Erythroblast (primary cell): ENCODE measurements at regions not wholly inside any gene's neighbourhood (a gene's known extent, or its start where the extent isn't known, plus 50 kb on each side); places are given as distances from the start of the nearest gene placed in this dataset.

ENCODE experiments used
- GATA1 ChIP-seq: IDR thresholded peaks from 2 replicates; pipeline ENCODE4 v1.6.1; 2011; ENCODE audit warnings: low read depth, mild to moderate bottlenecking, control low read depth, low read length, moderate library complexity
- POLR2A ChIP-seq: IDR thresholded peaks from 2 replicates; pipeline ENCODE4 v1.6.1; 2011; ENCODE audit warnings: mild to moderate bottlenecking, low read length

DNA sequence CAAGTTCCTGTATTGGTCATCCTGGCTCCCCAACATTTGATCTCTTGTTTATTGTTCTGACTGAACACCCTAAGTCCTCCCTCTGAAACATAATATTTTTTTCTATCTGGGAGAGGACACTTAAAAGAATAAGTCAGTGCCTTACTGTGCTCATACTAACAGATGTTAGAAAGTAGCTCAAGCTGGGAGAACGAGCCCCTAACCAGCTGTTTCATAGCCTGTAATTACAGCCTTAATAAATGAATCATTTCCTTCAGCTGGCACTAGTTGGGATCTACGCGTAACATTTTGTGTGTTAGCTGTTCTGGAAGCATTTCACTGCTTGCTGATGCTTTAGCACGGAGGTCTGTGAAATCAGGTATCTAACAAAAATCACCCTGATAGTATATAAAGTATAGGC is 345.9 kb upstream of the RIOK2 start:
- TF ChIP-seq POLR2A (no peak), GATA1 (no peak)
